ENCODE measurements at regions not wholly inside any gene's neighbourhood (a gene's known extent, or its start where the extent isn't known, plus 50 kb on each side); places are given as distances from the start of the nearest gene placed in this dataset.
"Not testable (repeated sequence)": the region's sequence is repeated elsewhere in the genome, so short reads cannot be mapped to it uniquely, and the experiment has no call there.

DNA sequence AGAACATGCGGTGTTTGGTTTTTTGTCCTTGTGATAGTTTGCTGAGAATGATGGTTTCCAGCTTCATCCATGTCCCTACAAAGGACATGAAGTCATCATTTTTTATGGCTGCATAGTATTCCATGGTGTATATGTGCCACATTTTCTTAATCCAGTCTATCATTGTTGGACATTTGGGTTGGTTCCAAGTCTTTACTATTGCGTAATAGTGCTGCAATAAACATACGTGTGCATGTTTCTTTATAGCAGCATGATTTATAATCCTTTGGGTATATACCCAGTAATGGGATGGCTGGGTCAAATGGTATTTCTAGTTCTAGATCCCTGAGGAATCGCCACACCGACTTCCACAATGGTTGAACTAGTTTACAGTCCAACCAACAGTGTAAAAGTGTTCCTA is 471.6 kb upstream of the MEIS1 start:
- TF ChIP-seq, protein P1, sequence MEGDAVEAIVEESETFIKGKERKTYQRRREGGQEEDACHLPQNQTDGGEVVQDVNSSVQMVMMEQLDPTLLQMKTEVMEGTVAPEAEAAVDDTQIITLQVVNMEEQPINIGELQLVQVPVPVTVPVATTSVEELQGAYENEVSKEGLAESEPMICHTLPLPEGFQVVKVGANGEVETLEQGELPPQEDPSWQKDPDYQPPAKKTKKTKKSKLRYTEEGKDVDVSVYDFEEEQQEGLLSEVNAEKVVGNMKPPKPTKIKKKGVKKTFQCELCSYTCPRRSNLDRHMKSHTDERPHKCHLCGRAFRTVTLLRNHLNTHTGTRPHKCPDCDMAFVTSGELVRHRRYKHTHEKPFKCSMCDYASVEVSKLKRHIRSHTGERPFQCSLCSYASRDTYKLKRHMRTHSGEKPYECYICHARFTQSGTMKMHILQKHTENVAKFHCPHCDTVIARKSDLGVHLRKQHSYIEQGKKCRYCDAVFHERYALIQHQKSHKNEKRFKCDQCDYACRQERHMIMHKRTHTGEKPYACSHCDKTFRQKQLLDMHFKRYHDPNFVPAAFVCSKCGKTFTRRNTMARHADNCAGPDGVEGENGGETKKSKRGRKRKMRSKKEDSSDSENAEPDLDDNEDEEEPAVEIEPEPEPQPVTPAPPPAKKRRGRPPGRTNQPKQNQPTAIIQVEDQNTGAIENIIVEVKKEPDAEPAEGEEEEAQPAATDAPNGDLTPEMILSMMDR (IDR thresholded peaks at IDR 0.05; ENCODE audit: insufficient read depth, low read length, poor library complexity, severe bottlenecking), result not testable (repeated sequence)
- TF ChIP-seq EZH2phosphoT487 (conservative IDR thresholded peaks at IDR 0.05; ENCODE audit: low read length), result not testable (repeated sequence)
